Gastroesophageal sphincter (tissue), 4 donors: ENCODE measurements at regions not wholly inside any gene's neighbourhood (a gene's known extent, or its start where the extent isn't known, plus 50 kb on each side); places are given as distances from the start of the nearest gene placed in this dataset.

ENCODE experiments used
- ATAC-seq: fragments of 150-250 bp; one replicate; pipeline ENCODE4 v1.9.1; 2016; ENCODE audit warnings: mild to moderate bottlenecking, moderate library complexity
- H3K27ac ChIP-seq, 4 donors: fragments of 200-600 bp; sonication (generic) in 3 of 4; 1 replicate in 3 of 4; 2 replicates in 1 of 4; pipeline ENCODE4 v1.5.1; 2016 to 2019
- H3K27me3 ChIP-seq: fragments of 200-600 bp; sonication (generic); one replicate; pipeline ENCODE4 v1.5.1; 2019
- H3K36me3 ChIP-seq, 2 donors: fragments of 200-600 bp; sonication (generic); one replicate each; pipeline ENCODE4 v1.5.1; 2019; ENCODE audit warnings: control low read depth in 1 of 2
- H3K4me1 ChIP-seq, 3 donors: fragments of 200-600 bp; sonication (generic); 1 replicate in 2 of 3; 2 replicates in 1 of 3; pipeline ENCODE4 v1.5.1; 2016 to 2019; ENCODE audit warnings: control low read depth in 2 of 3
- H3K4me3 ChIP-seq, 2 donors: fragments of 200-600 bp; sonication (generic); one replicate each; pipeline ENCODE4 v1.5.1; 2019; ENCODE audit warnings: mild to moderate bottlenecking in 1 of 2, moderate library complexity in 1 of 2
- H3K9me3 ChIP-seq, 3 donors: fragments of 200-600 bp; sonication (generic); one replicate each; pipeline ENCODE4 v1.5.1; 2017 to 2019; ENCODE audit warnings: control low read depth in 2 of 3
- CTCF ChIP-seq, 4 experiments: fragments of 200-600 bp in 2 of 4; fragments of 450-650 bp in 2 of 4; sonication (generic) in 1 of 4; IDR thresholded peaks; one replicate each; pipeline ENCODE4 v1.5.1; 2017 to 2019; ENCODE audit warnings: antibody characterized with exemption in 4 of 4, mild to moderate bottlenecking in 2 of 4, moderate library complexity in 2 of 4
- EP300 ChIP-seq: sonication (generic); formaldehyde crosslinking; IDR thresholded peaks from one replicate; pipeline ENCODE4 v1.6.1; 2017; ENCODE audit warnings: antibody characterized with exemption, mild to moderate bottlenecking
- POLR2A ChIP-seq, 2 donors: fragments of 450-650 bp; IDR thresholded peaks; one replicate each; pipeline ENCODE4 v1.6.1; 2017; ENCODE audit warnings: antibody characterized with exemption in 2 of 2, mild to moderate bottlenecking in 2 of 2, moderate library complexity in 1 of 2
- POLR2AphosphoS5 ChIP-seq: sonication (generic); formaldehyde crosslinking; IDR thresholded peaks from one replicate; pipeline ENCODE4 v1.6.1; 2017; ENCODE audit warnings: antibody characterized with exemption
- WGBS, 2 donors: methylation state at CpG; one replicate each; pipeline ENCODE4 v1.1.5; 2018; ENCODE audit warnings: low coverage in 1 of 2; 5-methylcytosine and 5-hydroxymethylcytosine counted together

DNA sequence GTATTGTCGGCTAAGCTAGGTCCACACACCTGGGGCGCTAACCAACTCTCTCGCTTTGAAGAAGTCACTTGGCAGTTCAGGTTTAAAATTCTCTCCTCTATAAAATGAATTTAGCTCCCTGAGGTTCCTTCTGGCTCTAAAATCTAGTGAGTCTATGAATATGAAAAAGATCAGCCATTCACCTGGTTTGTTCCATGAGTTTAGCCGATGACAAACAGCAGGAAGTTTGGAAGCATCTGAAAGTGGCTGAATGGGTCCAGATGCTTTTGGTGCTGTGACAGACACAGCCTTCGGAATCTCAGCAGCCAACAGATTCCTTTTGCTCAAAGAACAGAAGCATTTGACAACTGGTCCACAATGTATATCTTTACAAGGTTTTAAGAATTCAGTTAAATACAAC lies 73.4 kb upstream of the FOXN3 start:
- peaks cover 0 to 17% (median 0%) of the 10 kb centered on the region in 3 donors for H3K4me1 ChIP-seq
- H3K27me3 ChIP-seq: no peaks in the 10 kb centered on the region
- 78 to 81% methylated on average over 4 to 5 of the region's 5 CpGs for WGBS, 2 donors
- H3K4me3 ChIP-seq: peak overlapping the region in 1 of 2 donors; percentile 33
- peak overlapping the region in 3 of 4 donors; percentile 5 to 65 (median 62) for H3K27ac ChIP-seq
- no peaks in the 10 kb centered on the region for H3K9me3 ChIP-seq
- ATAC-seq: no peak
- no peaks in the 10 kb centered on the region for H3K36me3 ChIP-seq
- TF ChIP-seq CTCF (IDR thresholded peaks at IDR 0.05) (no peak), EP300 (no peak), POLR2A (IDR thresholded peaks at IDR 0.05) (no peak), POLR2AphosphoS5 (no peak)

DNA sequence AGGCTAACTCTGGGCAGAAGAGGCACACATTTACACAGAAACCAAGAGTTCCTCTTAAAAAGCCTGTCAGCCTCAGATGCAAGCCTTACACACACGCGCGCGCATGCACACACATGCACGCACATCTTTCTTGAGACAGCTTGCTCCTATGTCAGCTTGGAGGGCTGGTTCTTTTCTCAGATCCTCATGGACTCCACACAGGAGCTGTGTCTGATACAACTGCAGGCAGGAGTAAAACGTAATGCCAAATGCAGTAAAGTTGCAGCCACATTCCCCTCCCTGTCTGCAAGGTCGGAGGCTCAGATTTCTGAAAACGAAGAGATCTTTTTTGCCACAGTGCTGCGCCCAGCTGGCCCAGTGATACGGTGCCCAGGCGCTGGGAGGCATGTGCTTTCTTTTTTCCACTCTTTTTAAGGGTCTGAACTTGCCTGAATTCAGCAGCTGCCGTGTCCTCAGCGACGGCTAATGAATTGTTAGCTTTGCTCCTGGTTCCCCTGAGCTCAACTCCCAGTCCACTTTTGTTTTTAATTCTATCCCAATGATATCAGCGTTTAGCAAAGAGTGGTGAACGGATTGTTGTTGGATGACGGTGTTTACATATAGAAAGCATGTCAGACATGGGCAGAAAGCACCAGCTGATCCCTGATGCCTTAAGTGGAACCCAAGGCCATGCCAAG lies 72.9 kb upstream of the FOXN3 start:
- 4 to 38% methylated on average over 5 to 11 of the region's 17 CpGs for WGBS, 2 donors
- H3K4me3 ChIP-seq: peak overlapping the region; percentile 6 to 33
- no peak for TF ChIP-seq EP300
- no peak for TF ChIP-seq POLR2A (IDR thresholded peaks at IDR 0.05)
- TF ChIP-seq POLR2AphosphoS5: no peak
- no peak for TF ChIP-seq CTCF (IDR thresholded peaks at IDR 0.05)
- peak; percentile 16 for ATAC-seq
- no peaks in the 10 kb centered on the region for H3K9me3 ChIP-seq
- peaks cover 0 to 17% (median 0%) of the 10 kb centered on the region in 3 donors for H3K4me1 ChIP-seq
- H3K27ac ChIP-seq: peak overlapping the region in 3 of 4 donors; percentile 5 to 65 (median 62)
- H3K36me3 ChIP-seq: no peaks in the 10 kb centered on the region
- H3K27me3 ChIP-seq: no peaks in the 10 kb centered on the region

- 84 to 95% methylated on average over 3 to 7 of the region's 8 CpGs for WGBS, 2 donors
- H3K27ac ChIP-seq: peak overlapping the region in 1 of 4 donors; percentile 6
These were observed 69.9 kb upstream of the FOXN3 start for GRCh38 chr14:89486961-89487360.

GRCh38 chr14:89486505-89486904 lies 69.5 kb upstream of the FOXN3 start:
- 86 to 88% methylated on average over 7 to 8 of the region's 8 CpGs for WGBS, 2 donors
- TF ChIP-seq CTCF (IDR thresholded peaks at IDR 0.05): no peak
- Histone ChIP-seq H3K9me3 (no peaks in the 10 kb centered on the region), H3K4me1 (peaks cover 0 to 17% (median 0%) of the 10 kb centered on the region in 3 donors), H3K36me3 (no peaks in the 10 kb centered on the region), H3K4me3 (no peak overlapping the region), H3K27me3 (no peaks in the 10 kb centered on the region), H3K27ac (peak overlapping the region in 2 of 4 donors; percentile 6 to 9)
- ATAC-seq: peak; percentile 36

More at GRCh38 chr14:89486961-89487360, 69.9 kb upstream of the FOXN3 start:
- Histone ChIP-seq H3K4me1 (peaks cover 0 to 17% (median 0%) of the 10 kb centered on the region in 3 donors), H3K4me3 (no peak overlapping the region), H3K27me3 (no peaks in the 10 kb centered on the region), H3K36me3 (no peaks in the 10 kb centered on the region), H3K9me3 (no peaks in the 10 kb centered on the region)
- TF ChIP-seq POLR2AphosphoS5: no peak
- no peak for TF ChIP-seq EP300
- no peak for TF ChIP-seq CTCF (IDR thresholded peaks at IDR 0.05)
- TF ChIP-seq POLR2A (IDR thresholded peaks at IDR 0.05): no peak
- ATAC-seq: peak; percentile 55

GRCh38 chr14:89485264-89485663 lies 68.2 kb upstream of the FOXN3 start:
- no peak overlapping the region for H3K4me3 ChIP-seq
- TF ChIP-seq EP300 (no peak), POLR2A (IDR thresholded peaks at IDR 0.05) (no peak), CTCF (IDR thresholded peaks at IDR 0.05) (no peak), POLR2AphosphoS5 (no peak)
- WGBS, 2 donors: no CpG with 5 or more reads among the region's 2 CpGs
- peak overlapping the region in 1 of 4 donors; percentile 32 for H3K27ac ChIP-seq
- H3K4me1 ChIP-seq: peaks cover 0 to 12% (median 0%) of the 10 kb centered on the region in 3 donors
- ATAC-seq: no peak
- no peaks in the 10 kb centered on the region for H3K9me3 ChIP-seq
- no peaks in the 10 kb centered on the region for H3K27me3 ChIP-seq
- no peaks in the 10 kb centered on the region for H3K36me3 ChIP-seq
